ENCODE measurements at regions not wholly inside any gene's neighbourhood (a gene's known extent, or its start where the extent isn't known, plus 50 kb on each side); places are given as distances from the start of the nearest gene placed in this dataset.

GRCh38 chr17:77070888-77071279 is 69.9 kb upstream of the SEC14L1 start:
- TF ChIP-seq, protein P1, sequence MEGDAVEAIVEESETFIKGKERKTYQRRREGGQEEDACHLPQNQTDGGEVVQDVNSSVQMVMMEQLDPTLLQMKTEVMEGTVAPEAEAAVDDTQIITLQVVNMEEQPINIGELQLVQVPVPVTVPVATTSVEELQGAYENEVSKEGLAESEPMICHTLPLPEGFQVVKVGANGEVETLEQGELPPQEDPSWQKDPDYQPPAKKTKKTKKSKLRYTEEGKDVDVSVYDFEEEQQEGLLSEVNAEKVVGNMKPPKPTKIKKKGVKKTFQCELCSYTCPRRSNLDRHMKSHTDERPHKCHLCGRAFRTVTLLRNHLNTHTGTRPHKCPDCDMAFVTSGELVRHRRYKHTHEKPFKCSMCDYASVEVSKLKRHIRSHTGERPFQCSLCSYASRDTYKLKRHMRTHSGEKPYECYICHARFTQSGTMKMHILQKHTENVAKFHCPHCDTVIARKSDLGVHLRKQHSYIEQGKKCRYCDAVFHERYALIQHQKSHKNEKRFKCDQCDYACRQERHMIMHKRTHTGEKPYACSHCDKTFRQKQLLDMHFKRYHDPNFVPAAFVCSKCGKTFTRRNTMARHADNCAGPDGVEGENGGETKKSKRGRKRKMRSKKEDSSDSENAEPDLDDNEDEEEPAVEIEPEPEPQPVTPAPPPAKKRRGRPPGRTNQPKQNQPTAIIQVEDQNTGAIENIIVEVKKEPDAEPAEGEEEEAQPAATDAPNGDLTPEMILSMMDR (conservative IDR thresholded peaks at IDR 0.05 in 1 of 2, IDR thresholded peaks at IDR 0.05 in 1 of 2; ENCODE audit: low read depth in 1 of 2, low read length in 2 of 2), result no peak
- no peak for TF ChIP-seq EZH2 (IDR thresholded peaks at IDR 0.05; ENCODE audit: low read length, missing control alignments)

Measured in fibroblast of lung (primary cell).